Stimulated activated naive B cell treated with anti-CD40 and anti-IgM and Interleukin-4, amounts not matched to agents 10 μg/mL and 1 μg/mL and 100 μg/mL, for 72 hours (primary cell): ENCODE measurements at regions not wholly inside any gene's neighbourhood (a gene's known extent, or its start where the extent isn't known, plus 50 kb on each side); places are given as distances from the start of the nearest gene placed in this dataset.

Experiments
- ATAC-seq, 2 donors: fragments of 150-1000 bp; cut with Tn5 transposase; replicated peaks; 2 replicates each; pipeline ENCODE4 v1.10.0; 2021; ENCODE audit warnings: moderate library complexity in 1 of 2
- DNase-seq: peaks from one replicate; pipeline ENCODE4 v3.0.0; 2021
- H3K27ac Mint-ChIP-seq: one replicate; pipeline ENCODE4 v1.8.0; 2022; ENCODE audit warnings: mild to moderate bottlenecking, mixed read lengths
- H3K27me3 Mint-ChIP-seq, 2 donors: one replicate each; pipeline ENCODE4 v1.8.0; 2022; ENCODE audit warnings: mixed read lengths in 2 of 2
- H3K36me3 Mint-ChIP-seq, 2 donors: one replicate each; pipeline ENCODE4 v1.8.0; 2022; ENCODE audit warnings: mixed read lengths in 2 of 2, mild to moderate bottlenecking in 1 of 2
- H3K4me1 Mint-ChIP-seq, 2 donors: one replicate each; pipeline ENCODE4 v1.8.0; 2022; ENCODE audit warnings: mixed read lengths in 2 of 2, mild to moderate bottlenecking in 1 of 2
- H3K4me3 Mint-ChIP-seq, 2 donors: one replicate each; pipeline ENCODE4 v1.8.0; 2022; ENCODE audit warnings: mild to moderate bottlenecking in 2 of 2, mixed read lengths in 2 of 2, moderate library complexity in 1 of 2
- H3K9me3 Mint-ChIP-seq, 2 donors: one replicate each; pipeline ENCODE4 v1.8.0; 2022; ENCODE audit warnings: mixed read lengths in 2 of 2, mild to moderate bottlenecking in 1 of 2

DNA sequence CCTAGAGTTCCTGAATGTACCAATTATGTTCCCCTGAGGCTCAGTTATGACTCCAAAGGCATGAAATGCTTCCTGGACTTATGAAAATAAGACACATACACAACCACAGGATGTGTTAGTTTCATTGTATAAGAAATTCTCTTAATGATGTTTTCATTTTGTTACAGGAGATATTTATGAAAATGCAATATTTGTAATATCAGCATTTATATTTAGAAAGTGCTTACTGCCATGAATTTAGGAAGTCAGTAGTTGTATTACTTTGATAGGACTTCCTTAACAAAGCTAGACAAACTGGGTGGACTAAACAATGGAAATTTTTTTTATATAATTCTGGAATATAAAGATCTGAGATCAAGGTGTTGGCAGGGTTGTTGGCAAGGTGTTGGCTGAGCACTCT is 572.1 kb upstream of the IGFBP7 start:
- no peaks in the 10 kb centered on the region for H3K9me3 Mint-ChIP-seq
- no peak for ATAC-seq
- H3K4me3 Mint-ChIP-seq = no peak overlapping the region

DNA sequence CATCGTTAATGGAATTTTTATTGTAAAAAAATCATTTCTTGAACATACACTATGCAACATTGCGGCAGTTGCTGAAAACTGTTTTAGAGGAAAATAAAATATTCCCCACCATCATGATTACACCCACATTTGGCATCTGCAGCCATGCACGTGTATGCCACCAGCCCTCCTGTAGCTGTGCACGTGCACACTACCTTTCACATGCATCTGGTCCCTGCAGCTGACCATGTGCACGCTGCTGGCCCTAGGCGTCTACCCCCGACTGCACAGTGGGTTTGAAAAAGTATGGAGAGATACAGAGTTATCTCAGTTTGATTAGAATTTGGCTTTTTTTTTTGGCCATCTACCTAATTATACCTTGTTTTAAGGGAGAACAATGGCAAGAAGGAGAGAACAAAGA is 569.8 kb upstream of the IGFBP7 start:
- Mint-ChIP-seq H3K27ac (no peak overlapping the region), H3K36me3 (no peaks in the 10 kb centered on the region), H3K4me3 (no peak overlapping the region)

More for the DNA sequence above, 572.1 kb upstream of the IGFBP7 start:
- DNase-seq = no peak
- Mint-ChIP-seq H3K4me1 (no peaks in the 10 kb centered on the region), H3K36me3 (no peaks in the 10 kb centered on the region), H3K27ac (no peak overlapping the region), H3K27me3 (no peaks in the 10 kb centered on the region)

GRCh38 chr4:57676394-57676793 is 566.2 kb upstream of the IGFBP7 start:
- H3K27ac Mint-ChIP-seq = no peak overlapping the region
- DNase-seq (no peak), ATAC-seq (no peak)
- H3K9me3 Mint-ChIP-seq = peaks cover 4% of the 10 kb centered on the region in 2 donors
- H3K27me3 Mint-ChIP-seq = no peaks in the 10 kb centered on the region
- H3K4me1 Mint-ChIP-seq = no peaks in the 10 kb centered on the region
- H3K36me3 Mint-ChIP-seq = no peaks in the 10 kb centered on the region
- H3K4me3 Mint-ChIP-seq = no peak overlapping the region

More for the DNA sequence above, 569.8 kb upstream of the IGFBP7 start:
- H3K27me3 Mint-ChIP-seq = no peaks in the 10 kb centered on the region
- H3K4me1 Mint-ChIP-seq = no peaks in the 10 kb centered on the region
- H3K9me3 Mint-ChIP-seq = peaks cover 3 to 4% of the 10 kb centered on the region in 2 donors
- no peak for ATAC-seq
- DNase-seq = no peak

DNA sequence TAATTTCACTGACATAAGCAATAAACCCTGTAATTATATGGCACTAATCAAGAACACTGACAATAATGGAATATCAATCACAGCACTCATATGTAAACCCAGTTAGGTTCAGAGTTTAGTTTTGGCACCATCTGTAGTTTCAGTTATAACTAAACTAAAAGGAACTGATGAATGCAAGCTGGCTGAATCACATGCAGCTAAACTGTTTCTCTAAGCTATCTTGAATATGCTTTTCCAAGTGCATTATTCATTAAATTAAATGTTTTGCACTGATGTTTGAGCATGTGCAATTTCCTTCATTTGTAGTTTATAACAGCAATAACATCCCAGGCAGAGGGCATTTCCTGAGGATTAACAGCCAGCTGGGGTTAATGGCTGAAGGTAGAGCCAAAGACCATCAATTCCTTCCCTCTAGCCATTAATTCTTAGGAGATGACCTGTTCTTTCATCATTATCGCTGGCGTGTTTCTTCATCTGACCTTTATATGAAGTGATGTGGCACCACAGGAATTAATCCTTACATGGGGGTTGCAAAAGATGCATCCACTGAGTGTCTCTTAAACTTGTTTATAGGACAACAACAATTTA is 562.8 kb upstream of the IGFBP7 start:
- Mint-ChIP-seq H3K4me1 (no peaks in the 10 kb centered on the region), H3K4me3 (no peak overlapping the region), H3K36me3 (no peaks in the 10 kb centered on the region), H3K27me3 (no peaks in the 10 kb centered on the region), H3K9me3 (peaks cover 4% of the 10 kb centered on the region in 2 donors), H3K27ac (no peak overlapping the region)
- ATAC-seq = no peak
- no peak for DNase-seq

GRCh38 chr4:57668621-57669020 is 558.4 kb upstream of the IGFBP7 start:
- H3K27ac Mint-ChIP-seq = no peak overlapping the region
- no peak overlapping the region for H3K4me3 Mint-ChIP-seq
- DNase-seq (no peak), ATAC-seq (no peak)
- H3K27me3 Mint-ChIP-seq = no peaks in the 10 kb centered on the region
- no peaks in the 10 kb centered on the region for H3K36me3 Mint-ChIP-seq
- no peaks in the 10 kb centered on the region for H3K4me1 Mint-ChIP-seq
- peaks cover 0 to 3% of the 10 kb centered on the region in 2 donors for H3K9me3 Mint-ChIP-seq

DNA sequence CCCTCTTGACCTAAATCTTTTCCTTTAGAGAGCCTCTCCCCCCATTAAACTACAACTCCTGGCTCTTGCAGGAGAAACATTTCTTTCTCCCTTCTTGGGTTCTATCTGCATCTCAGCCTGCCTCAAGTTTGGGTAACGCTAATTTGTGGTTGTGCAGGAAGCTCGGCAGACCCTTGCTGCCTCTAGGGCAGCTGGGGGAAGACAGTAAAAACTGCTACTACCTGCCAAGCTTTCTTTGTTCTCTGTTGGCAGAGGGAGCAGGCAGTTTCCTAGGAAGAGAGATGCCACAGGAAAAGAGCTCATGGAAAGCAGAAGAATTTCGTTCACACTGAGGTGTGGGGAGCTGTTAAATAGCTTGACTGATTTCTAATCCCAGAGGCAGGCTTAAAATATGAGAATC is 555.6 kb upstream of the IGFBP7 start:
- no peak for ATAC-seq
- Mint-ChIP-seq H3K27me3 (no peaks in the 10 kb centered on the region), H3K4me1 (no peaks in the 10 kb centered on the region), H3K36me3 (no peaks in the 10 kb centered on the region), H3K9me3 (peaks cover 0 to 2% of the 10 kb centered on the region in 2 donors), H3K4me3 (no peak overlapping the region), H3K27ac (no peak overlapping the region)
- no peak for DNase-seq

- H3K27ac Mint-ChIP-seq = no peak overlapping the region
- no peaks in the 10 kb centered on the region for H3K36me3 Mint-ChIP-seq
- H3K4me3 Mint-ChIP-seq = no peak overlapping the region
- ATAC-seq (no peak), DNase-seq (no peak)
- peaks cover 0 to 2% of the 10 kb centered on the region in 2 donors for H3K9me3 Mint-ChIP-seq
- no peaks in the 10 kb centered on the region for H3K4me1 Mint-ChIP-seq
- no peaks in the 10 kb centered on the region for H3K27me3 Mint-ChIP-seq
Measured at GRCh38 chr4:57661517-57662090, 551.4 kb upstream of the IGFBP7 start.

DNA sequence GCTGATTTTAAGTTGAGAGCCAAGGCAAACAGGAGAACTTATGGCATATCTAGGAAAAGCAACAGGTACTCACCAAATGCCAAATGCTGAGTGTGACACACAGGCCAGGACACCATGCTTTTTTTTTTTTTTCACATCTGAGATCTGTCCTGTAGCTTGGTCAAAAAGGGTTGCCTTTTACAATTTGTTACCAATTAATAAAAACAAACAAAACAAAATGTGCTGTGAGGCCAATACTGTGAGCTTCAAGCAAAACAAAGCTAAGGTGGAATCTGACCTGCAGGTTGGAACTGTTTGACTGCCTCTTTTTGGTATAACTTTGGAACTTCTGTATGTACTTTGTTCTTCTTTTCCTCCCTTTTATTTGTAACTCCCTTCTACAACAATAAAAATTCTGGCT is 548.5 kb upstream of the IGFBP7 start:
- H3K36me3 Mint-ChIP-seq = no peaks in the 10 kb centered on the region
- H3K9me3 Mint-ChIP-seq = peaks cover 0 to 3% of the 10 kb centered on the region in 2 donors
- no peak overlapping the region for H3K4me3 Mint-ChIP-seq
- H3K27me3 Mint-ChIP-seq = no peaks in the 10 kb centered on the region
- H3K4me1 Mint-ChIP-seq = no peaks in the 10 kb centered on the region
- DNase-seq = no peak
- no peak for ATAC-seq
- H3K27ac Mint-ChIP-seq = no peak overlapping the region

- H3K27me3 Mint-ChIP-seq = no peaks in the 10 kb centered on the region
- ATAC-seq = no peak
- no peak overlapping the region for H3K27ac Mint-ChIP-seq
- DNase-seq = no peak
- no peaks in the 10 kb centered on the region for H3K4me1 Mint-ChIP-seq
- no peak overlapping the region for H3K4me3 Mint-ChIP-seq
- H3K36me3 Mint-ChIP-seq = no peaks in the 10 kb centered on the region
- H3K9me3 Mint-ChIP-seq = peaks cover 0 to 3% of the 10 kb centered on the region in 2 donors
Measured at GRCh38 chr4:57658188-57658587, 548.0 kb upstream of the IGFBP7 start.

GRCh38 chr4:57655342-57655741 is 545.2 kb upstream of the IGFBP7 start:
- no peak overlapping the region for H3K27ac Mint-ChIP-seq
- no peaks in the 10 kb centered on the region for H3K27me3 Mint-ChIP-seq
- no peaks in the 10 kb centered on the region for H3K36me3 Mint-ChIP-seq
- H3K4me3 Mint-ChIP-seq = no peak overlapping the region
- no peaks in the 10 kb centered on the region for H3K4me1 Mint-ChIP-seq
- no peak for DNase-seq
- peaks cover 0 to 3% of the 10 kb centered on the region in 2 donors for H3K9me3 Mint-ChIP-seq
- no peak for ATAC-seq

- peaks cover 0 to 3% of the 10 kb centered on the region in 2 donors for H3K9me3 Mint-ChIP-seq
- H3K4me3 Mint-ChIP-seq = no peak overlapping the region
- no peaks in the 10 kb centered on the region for H3K27me3 Mint-ChIP-seq
- H3K27ac Mint-ChIP-seq = no peak overlapping the region
- ATAC-seq (no peak), DNase-seq (no peak)
- no peaks in the 10 kb centered on the region for H3K36me3 Mint-ChIP-seq
- H3K4me1 Mint-ChIP-seq = no peaks in the 10 kb centered on the region
Measured at GRCh38 chr4:57652779-57653178, 542.6 kb upstream of the IGFBP7 start.

- DNase-seq = no peak
- no peaks in the 10 kb centered on the region for H3K4me1 Mint-ChIP-seq
- no peak overlapping the region for H3K4me3 Mint-ChIP-seq
- no peaks in the 10 kb centered on the region for H3K36me3 Mint-ChIP-seq
- ATAC-seq = no peak
- no peaks in the 10 kb centered on the region for H3K9me3 Mint-ChIP-seq
- H3K27ac Mint-ChIP-seq = no peak overlapping the region
- no peaks in the 10 kb centered on the region for H3K27me3 Mint-ChIP-seq
Measured at GRCh38 chr4:57640391-57641100, 530.4 kb upstream of the IGFBP7 start.

- no peaks in the 10 kb centered on the region for H3K36me3 Mint-ChIP-seq
- H3K27ac Mint-ChIP-seq = no peak overlapping the region
- ATAC-seq (no peak), DNase-seq (no peak)
- no peak overlapping the region for H3K4me3 Mint-ChIP-seq
- H3K27me3 Mint-ChIP-seq = no peaks in the 10 kb centered on the region
- H3K4me1 Mint-ChIP-seq = no peaks in the 10 kb centered on the region
- no peaks in the 10 kb centered on the region for H3K9me3 Mint-ChIP-seq
Measured at GRCh38 chr4:57639561-57640382, 529.6 kb upstream of the IGFBP7 start.

GRCh38 chr4:57635910-57636309 is 525.7 kb upstream of the IGFBP7 start:
- DNase-seq (no peak), ATAC-seq (no peak)
- peaks cover 0 to 2% of the 10 kb centered on the region in 2 donors for H3K9me3 Mint-ChIP-seq
- H3K27ac Mint-ChIP-seq = no peak overlapping the region
- H3K4me1 Mint-ChIP-seq = no peaks in the 10 kb centered on the region
- no peak overlapping the region for H3K4me3 Mint-ChIP-seq
- no peaks in the 10 kb centered on the region for H3K36me3 Mint-ChIP-seq
- H3K27me3 Mint-ChIP-seq = no peaks in the 10 kb centered on the region
